Mesothelial cell of epicardium (in vitro differentiated cells): ENCODE measurements at regions not wholly inside any gene's neighbourhood (a gene's known extent, or its start where the extent isn't known, plus 50 kb on each side); places are given as distances from the start of the nearest gene placed in this dataset.

ENCODE experiments used
- DNase-seq, 2 experiments: peaks; one replicate each; pipeline ENCODE4 v3.0.0; 2021; ENCODE audit warnings: low spot score in 2 of 2; ENCODE audit not compliant: unreplicated experiment in 2 of 2
- H3K27ac Mint-ChIP-seq: 2 replicates; pipeline ENCODE4 v1.8.0; 2021; ENCODE audit warnings: mixed read lengths
- H3K27me3 Mint-ChIP-seq: 2 replicates; pipeline ENCODE4 v1.8.0; 2021; ENCODE audit warnings: low read depth, mixed read lengths
- H3K36me3 Mint-ChIP-seq: 2 replicates; pipeline ENCODE4 v1.8.0; 2021; ENCODE audit warnings: mixed read lengths
- H3K4me1 Mint-ChIP-seq: 2 replicates; pipeline ENCODE4 v1.8.0; 2021; ENCODE audit warnings: mixed read lengths
- H3K4me3 Mint-ChIP-seq: 2 replicates; pipeline ENCODE4 v1.8.0; 2021; ENCODE audit warnings: mild to moderate bottlenecking, moderate library complexity, mixed read lengths
- H3K9me3 Mint-ChIP-seq: 2 replicates; pipeline ENCODE4 v1.8.0; 2021; ENCODE audit warnings: mixed read lengths
- TF ChIP-seq, protein P1 (sequence below): fragments of 200-600 bp; sonication (generic); IDR thresholded peaks from one replicate; pipeline ENCODE4 v1.5.0; 2021; ENCODE audit warnings: antibody characterized with exemption; ENCODE audit not compliant: unreplicated experiment

DNA sequence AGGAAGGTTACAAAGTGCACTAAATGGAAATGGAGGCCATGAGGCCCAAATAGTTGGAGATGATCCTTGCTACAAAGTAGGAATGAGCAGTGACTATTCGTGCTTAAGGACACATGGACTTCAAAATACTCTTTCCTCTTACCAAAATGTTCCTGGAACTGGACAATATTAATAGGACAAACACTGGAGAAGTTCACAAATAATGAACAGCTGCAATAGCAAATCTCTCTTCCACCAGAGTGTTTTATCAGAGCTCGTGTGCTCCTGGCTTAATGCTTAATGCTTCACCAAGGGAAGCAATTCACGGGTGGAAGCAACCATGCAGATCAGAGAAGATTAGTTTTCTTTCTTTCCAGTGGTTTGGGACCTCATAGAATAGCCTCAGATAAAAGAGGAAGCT is 435.4 kb downstream of the BCKDHB start:
- no peak for DNase-seq
- no peaks in the 10 kb centered on the region for H3K36me3 Mint-ChIP-seq
- peaks cover 15% of the 10 kb centered on the region for H3K4me1 Mint-ChIP-seq
- TF ChIP-seq, protein P1, sequence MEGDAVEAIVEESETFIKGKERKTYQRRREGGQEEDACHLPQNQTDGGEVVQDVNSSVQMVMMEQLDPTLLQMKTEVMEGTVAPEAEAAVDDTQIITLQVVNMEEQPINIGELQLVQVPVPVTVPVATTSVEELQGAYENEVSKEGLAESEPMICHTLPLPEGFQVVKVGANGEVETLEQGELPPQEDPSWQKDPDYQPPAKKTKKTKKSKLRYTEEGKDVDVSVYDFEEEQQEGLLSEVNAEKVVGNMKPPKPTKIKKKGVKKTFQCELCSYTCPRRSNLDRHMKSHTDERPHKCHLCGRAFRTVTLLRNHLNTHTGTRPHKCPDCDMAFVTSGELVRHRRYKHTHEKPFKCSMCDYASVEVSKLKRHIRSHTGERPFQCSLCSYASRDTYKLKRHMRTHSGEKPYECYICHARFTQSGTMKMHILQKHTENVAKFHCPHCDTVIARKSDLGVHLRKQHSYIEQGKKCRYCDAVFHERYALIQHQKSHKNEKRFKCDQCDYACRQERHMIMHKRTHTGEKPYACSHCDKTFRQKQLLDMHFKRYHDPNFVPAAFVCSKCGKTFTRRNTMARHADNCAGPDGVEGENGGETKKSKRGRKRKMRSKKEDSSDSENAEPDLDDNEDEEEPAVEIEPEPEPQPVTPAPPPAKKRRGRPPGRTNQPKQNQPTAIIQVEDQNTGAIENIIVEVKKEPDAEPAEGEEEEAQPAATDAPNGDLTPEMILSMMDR = no peak
- H3K9me3 Mint-ChIP-seq = peaks cover 16% of the 10 kb centered on the region
- H3K4me3 Mint-ChIP-seq = no peak overlapping the region
- no peak overlapping the region for H3K27ac Mint-ChIP-seq
- H3K27me3 Mint-ChIP-seq = no peaks in the 10 kb centered on the region

DNA sequence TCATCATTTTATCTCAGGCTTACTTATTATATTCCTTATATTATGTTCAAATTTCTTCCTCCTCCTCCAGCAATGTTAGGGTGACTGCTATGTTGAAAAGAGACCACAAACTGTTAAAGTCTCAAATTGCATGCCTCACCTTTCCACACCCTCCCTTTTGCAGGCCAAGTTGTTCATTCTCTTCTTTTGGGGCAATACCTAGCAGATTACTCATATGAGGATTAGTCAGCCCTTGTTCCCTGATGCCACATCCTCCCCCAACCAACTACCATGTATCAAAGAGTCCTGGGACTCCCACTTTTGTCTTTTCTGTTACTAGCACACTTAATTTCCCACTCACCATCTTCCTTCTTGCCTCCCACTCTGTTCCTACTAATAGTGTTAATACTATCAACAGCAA is 434.7 kb downstream of the BCKDHB start:
- Mint-ChIP-seq H3K27ac (no peak overlapping the region), H3K36me3 (no peaks in the 10 kb centered on the region), H3K9me3 (peaks cover 23% of the 10 kb centered on the region), H3K4me1 (peaks cover 17% of the 10 kb centered on the region), H3K27me3 (no peaks in the 10 kb centered on the region), H3K4me3 (no peak overlapping the region)
- TF ChIP-seq, protein P1 = no peak
- no peak for DNase-seq

DNA sequence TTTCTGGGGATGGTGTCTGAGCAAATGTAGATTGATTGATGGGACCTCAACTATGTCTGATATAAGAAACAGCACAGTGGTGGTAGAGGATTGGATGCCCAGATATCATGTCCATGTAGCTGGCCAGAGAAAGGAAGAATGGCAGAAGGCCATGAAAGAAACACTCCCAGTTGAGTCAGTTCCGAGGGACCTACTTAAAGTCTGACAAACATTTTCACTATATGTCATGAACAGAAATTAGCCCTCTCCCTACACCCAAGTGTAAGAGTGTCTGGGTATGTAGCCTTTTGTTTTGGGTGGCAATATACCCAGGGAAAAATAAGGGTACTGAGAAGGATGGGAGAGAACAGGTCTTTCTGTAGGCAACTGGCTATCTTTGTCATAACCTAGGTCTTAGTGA is 434.2 kb downstream of the BCKDHB start:
- DNase-seq = no peak
- Mint-ChIP-seq H3K27me3 (no peaks in the 10 kb centered on the region), H3K27ac (no peak overlapping the region), H3K36me3 (peaks cover under 1% of the 10 kb centered on the region), H3K9me3 (peaks cover 28% of the 10 kb centered on the region), H3K4me1 (peaks cover 17% of the 10 kb centered on the region), H3K4me3 (no peak overlapping the region)
- TF ChIP-seq, protein P1 = no peak

DNA sequence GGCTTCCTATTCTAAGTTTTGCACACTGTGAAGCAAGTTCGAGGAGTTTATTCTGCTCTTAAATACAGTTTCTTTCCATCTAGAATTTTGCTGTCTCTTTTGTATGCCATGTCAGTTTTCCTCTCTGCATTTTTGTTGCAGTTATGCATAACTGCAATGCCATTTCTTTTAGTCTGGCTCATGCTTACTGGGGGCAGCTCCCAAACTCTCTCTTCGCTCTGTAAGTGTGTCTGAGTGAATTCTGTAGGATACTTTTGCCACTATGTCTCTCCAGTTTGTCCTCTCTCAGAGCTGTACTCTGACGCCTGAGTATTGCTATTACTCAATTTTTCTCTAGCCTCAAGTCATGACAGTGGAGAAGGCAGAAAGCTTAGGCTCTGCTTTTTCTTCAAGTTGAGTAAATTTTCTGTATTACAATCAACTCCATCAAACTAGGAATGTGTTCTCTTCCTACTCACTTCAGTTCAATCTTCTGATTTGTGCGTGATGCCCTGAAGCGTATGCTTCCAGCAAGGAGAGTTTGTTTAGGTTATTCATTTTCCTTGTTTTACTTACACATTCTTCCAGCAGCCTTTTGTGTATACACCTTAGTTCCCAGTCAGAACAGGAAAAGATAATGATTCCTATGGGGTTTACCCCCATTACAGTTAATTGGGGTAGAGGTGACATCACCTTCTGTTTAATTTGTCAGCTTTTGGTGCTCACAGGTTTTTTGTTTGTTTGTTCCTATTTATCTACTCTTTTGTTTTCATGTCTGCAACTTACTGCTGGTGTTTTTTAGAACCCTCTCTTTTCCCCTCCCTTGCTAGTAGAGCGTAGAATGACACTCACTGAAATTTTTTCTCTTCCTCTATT is 430.9 kb downstream of the BCKDHB start:
- Mint-ChIP-seq H3K9me3 (peaks cover 33% of the 10 kb centered on the region), H3K27me3 (no peaks in the 10 kb centered on the region), H3K4me3 (no peak overlapping the region), H3K27ac (no peak overlapping the region), H3K36me3 (peaks cover 3% of the 10 kb centered on the region), H3K4me1 (peaks cover 13% of the 10 kb centered on the region)
- no peak for DNase-seq
- TF ChIP-seq, protein P1 = no peak

DNA sequence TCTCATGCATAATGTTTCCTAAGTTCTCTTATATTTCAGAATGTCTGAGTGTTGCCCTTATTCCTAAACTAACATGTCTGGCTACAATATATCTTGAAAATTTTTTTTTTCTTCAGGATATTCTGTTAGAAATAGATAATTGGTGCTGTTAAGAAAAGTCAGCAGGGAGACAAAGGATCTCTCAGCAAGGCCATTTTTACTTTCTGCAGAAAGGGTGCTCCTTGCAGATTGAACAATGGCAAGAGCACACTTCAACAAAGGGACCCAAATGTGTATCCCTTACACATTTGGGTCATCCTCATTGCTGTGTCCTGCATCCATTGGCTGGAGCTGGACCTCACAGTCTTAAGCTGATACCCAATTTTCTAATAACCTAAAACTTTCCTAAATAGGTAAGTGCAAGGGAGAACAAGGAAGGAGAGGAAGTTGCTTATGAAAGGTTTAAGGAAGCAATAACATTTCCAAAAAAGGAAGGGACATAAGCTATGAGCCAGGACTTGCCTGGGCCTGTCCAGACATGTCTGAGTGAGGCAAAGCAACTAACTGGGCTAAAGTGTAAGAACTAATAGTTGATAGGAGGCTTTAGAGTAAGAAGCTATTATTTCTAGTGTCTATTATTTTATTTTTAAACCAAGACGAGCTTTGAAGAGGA is 429.6 kb downstream of the BCKDHB start:
- peaks cover 33% of the 10 kb centered on the region for H3K9me3 Mint-ChIP-seq
- DNase-seq = no peak
- no peak overlapping the region for H3K27ac Mint-ChIP-seq
- H3K4me1 Mint-ChIP-seq = peaks cover 14% of the 10 kb centered on the region
- peaks cover 3% of the 10 kb centered on the region for H3K36me3 Mint-ChIP-seq
- no peaks in the 10 kb centered on the region for H3K27me3 Mint-ChIP-seq
- TF ChIP-seq, protein P1 = no peak
- no peak overlapping the region for H3K4me3 Mint-ChIP-seq
